ENCODE measurements at regions not wholly inside any gene's neighbourhood (a gene's known extent, or its start where the extent isn't known, plus 50 kb on each side); places are given as distances from the start of the nearest gene placed in this dataset.

DNA sequence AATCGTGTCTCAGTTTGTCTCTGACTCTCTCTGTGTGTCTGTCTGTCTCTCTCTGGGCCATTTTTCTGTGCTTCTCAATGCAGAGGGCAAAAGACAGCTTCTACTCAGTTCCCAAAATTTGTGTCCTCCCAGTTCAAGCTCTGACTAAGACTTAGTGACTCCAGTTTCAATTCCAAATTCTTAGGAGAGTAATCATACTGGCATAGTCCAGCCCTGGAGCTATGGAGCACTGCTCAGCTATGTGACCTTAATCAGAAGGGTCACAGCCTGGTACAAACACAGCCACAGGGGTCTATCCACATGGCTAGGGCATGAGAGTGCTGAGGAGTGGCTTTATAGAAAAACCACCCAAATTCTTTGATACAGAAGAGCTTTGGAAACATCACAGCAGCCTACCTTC, 91.9 kb downstream of the FOXF2 start:
- peak; percentile 95 for DNase-seq (ENCODE audit: low read depth)
- no peak for TF ChIP-seq CTCF (conservative IDR thresholded peaks at IDR 0.05; ENCODE audit: control insufficient read depth, insufficient read depth, low read depth, low read length)
- H3K4me3 ChIP-seq (ENCODE audit: control insufficient read depth, low read depth, low read length): no peak overlapping the region

GRCh38 chr6:1482381-1483166, 93.2 kb downstream of the FOXF2 start:
- TF ChIP-seq CTCF (conservative IDR thresholded peaks at IDR 0.05; ENCODE audit: control insufficient read depth, insufficient read depth, low read depth, low read length): no peak
- no peak overlapping the region for H3K4me3 ChIP-seq (ENCODE audit: control insufficient read depth, low read depth, low read length)
- DNase-seq (ENCODE audit: low read depth): peak; percentile 65

GRCh38 chr6:1485678-1486077, 96.3 kb downstream of the FOXF2 start:
- H3K4me3 ChIP-seq (ENCODE audit: control insufficient read depth, low read depth, low read length): no peak overlapping the region
- no peak for TF ChIP-seq CTCF (conservative IDR thresholded peaks at IDR 0.05; ENCODE audit: control insufficient read depth, insufficient read depth, low read depth, low read length)
- DNase-seq (ENCODE audit: low read depth): peak; percentile 99

- no peak for TF ChIP-seq CTCF (conservative IDR thresholded peaks at IDR 0.05; ENCODE audit: control insufficient read depth, insufficient read depth, low read depth, low read length)
- H3K4me3 ChIP-seq (ENCODE audit: control insufficient read depth, low read depth, low read length): no peak overlapping the region
- no peak for DNase-seq (ENCODE audit: low read depth)
These were observed 97.0 kb downstream of the FOXF2 start for GRCh38 chr6:1486387-1486786.

GRCh38 chr6:1487239-1487638, 97.9 kb downstream of the FOXF2 start:
- TF ChIP-seq CTCF (conservative IDR thresholded peaks at IDR 0.05; ENCODE audit: control insufficient read depth, insufficient read depth, low read depth, low read length): no peak
- no peak for DNase-seq (ENCODE audit: low read depth)
- H3K4me3 ChIP-seq (ENCODE audit: control insufficient read depth, low read depth, low read length): no peak overlapping the region

DNA sequence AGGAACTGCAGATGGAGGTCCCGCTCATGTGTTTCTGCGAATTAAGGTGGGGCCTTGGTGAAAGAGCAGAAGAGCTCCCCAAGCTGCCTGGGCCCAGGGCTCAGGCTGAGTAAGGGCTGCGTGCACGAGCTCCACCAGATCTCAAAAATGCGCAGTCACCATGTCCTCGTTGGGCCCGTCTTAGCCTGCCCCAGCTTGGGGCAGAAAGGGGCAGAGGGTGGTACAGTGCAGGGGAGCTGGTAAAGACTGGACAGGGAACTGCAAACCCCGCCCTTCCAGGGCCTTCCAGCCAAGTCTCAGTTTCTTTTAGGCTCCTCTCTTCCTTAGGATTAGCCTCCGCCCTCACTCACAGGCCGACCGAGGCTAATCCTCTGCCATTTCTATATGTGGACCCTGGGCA, 101.6 kb downstream of the FOXF2 start:
- DNase-seq (ENCODE audit: low read depth): no peak
- TF ChIP-seq CTCF (conservative IDR thresholded peaks at IDR 0.05; ENCODE audit: control insufficient read depth, insufficient read depth, low read depth, low read length): no peak
- H3K4me3 ChIP-seq (ENCODE audit: control insufficient read depth, low read depth, low read length): no peak overlapping the region
